GM21367 (cell line): ENCODE measurements at regions not wholly inside any gene's neighbourhood (a gene's known extent, or its start where the extent isn't known, plus 50 kb on each side); places are given as distances from the start of the nearest gene placed in this dataset.
"Not testable (repeated sequence)": the region's sequence is repeated elsewhere in the genome, so short reads cannot be mapped to it uniquely, and the experiment has no call there.

Experiments used
- ATAC-seq: cut with Tn5 transposase; IDR thresholded peaks from one replicate; pipeline ENCODE4 v1.9.1; 2021; ENCODE audit not compliant: unreplicated experiment

- ATAC-seq, result no peak
Observed at GRCh38 chr18:75860166-75860565, 432.7 kb upstream of the SMIM21 start.

GRCh38 chr18:75859533-75859932 is 432.0 kb upstream of the SMIM21 start:
- ATAC-seq, result no peak

GRCh38 chr18:75858754-75859153 is 431.3 kb upstream of the SMIM21 start:
- ATAC-seq, result no peak

GRCh38 chr18:75857558-75857957 is 430.1 kb upstream of the SMIM21 start:
- no peak for ATAC-seq

DNA sequence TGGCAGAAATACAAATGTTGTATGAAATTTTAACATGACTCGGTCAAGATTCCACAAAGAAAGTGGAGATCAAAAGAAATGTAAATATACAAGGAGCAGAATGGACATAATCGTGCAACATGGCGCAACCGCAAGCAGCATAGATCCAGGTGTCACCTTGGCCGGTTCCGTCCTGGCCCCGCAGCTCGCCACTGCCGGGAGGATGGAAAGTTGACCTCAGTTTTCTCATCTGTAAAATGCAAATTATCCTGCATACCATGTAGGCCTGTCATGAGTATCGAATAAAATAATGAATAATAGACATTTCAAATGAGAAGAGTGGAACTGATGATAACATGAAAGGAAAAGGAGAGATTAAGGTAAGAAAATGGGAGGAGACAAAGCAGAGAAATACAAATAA is 427.3 kb upstream of the SMIM21 start:
- ATAC-seq, result no peak

DNA sequence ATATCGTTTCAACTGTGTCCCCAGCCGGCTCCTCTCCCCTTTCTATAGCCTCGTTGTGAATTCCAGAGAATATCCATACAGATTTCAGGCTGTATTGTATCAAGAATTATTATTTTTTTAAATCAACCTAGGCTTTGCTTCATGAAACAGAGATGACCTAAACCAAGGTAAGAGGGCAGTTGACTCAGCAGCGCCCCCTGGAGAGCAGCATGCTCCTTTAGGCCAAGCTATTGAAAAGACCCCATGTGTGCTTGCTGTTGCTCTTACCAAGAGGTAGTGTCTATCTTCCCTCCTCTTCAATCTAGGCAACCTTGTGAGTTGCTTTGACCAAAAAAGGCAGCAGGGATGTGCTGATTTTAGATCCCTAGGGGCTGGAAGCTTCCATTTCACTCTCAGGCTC is 426.7 kb upstream of the SMIM21 start:
- ATAC-seq, result no peak

- no peak for ATAC-seq
Observed at GRCh38 chr18:75846321-75846720, 418.8 kb upstream of the SMIM21 start.

DNA sequence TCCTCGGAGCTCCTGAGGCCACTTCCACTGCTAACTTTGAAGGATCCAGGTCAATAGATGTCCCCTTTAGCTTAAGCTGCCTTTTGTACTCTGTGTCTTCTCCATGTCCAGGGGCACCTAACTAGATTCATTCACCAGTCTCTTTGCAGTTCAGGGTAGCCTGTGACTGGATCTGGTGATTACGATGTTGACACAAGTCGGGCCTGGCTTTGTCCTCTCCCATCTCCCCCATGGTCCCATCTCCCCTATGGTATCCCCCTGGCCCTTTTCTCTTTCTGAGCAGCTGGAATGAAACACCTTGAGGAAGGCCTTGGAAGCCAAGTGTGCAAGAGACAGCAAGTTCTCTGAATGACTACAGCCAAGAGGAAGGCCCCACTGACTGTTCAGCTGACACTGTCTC is 417.9 kb upstream of the SMIM21 start:
- no peak for ATAC-seq

- no peak for ATAC-seq
Observed at GRCh38 chr18:75844146-75844545, 416.6 kb upstream of the SMIM21 start.

GRCh38 chr18:75840131-75840530 is 412.6 kb upstream of the SMIM21 start:
- ATAC-seq, result no peak

GRCh38 chr18:75839686-75840085 is 412.2 kb upstream of the SMIM21 start:
- ATAC-seq, result not testable (repeated sequence)

DNA sequence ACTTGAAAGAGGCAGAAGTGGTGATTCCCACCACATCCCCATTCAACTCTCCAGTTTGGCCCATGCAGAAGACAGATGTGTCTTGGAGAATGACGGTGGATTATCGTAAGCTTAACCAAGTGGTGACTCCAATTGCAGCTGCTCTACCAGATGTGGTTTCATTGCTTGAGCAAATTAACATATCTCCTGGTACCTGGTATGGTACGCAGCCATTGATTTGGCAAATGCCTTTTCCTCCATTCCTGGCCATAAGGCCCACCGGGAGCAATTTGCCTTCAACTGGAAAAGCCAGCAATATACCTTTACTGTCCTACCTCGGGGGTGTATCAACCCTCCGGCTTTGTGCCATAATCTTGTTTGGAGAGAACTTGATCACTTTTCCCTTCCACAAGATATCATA is 411.5 kb upstream of the SMIM21 start:
- no peak for ATAC-seq

DNA sequence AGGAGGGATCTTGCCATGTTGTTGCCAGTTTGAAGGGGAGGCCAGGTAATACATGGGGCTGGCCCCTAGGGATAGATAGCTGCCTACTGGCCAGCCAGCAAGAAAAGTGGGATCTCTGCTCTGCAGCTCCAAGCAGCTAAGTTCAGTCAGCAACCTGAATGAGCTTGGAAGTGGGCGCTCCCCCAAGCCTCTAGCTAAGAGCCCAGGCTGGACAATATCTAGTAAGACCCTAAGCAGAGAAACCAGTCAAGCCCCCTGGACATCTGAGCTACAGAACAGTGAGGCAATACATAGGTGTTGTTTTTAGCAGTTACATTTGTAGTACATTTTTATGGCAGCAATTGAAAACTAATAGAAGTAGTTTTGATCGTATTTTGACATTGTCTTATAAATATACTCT is 409.8 kb upstream of the SMIM21 start:
- no peak for ATAC-seq

- ATAC-seq, result no peak
Observed at GRCh38 chr18:75836516-75836915, 409.0 kb upstream of the SMIM21 start.

GRCh38 chr18:75831960-75832359 is 404.5 kb upstream of the SMIM21 start:
- no peak for ATAC-seq

DNA sequence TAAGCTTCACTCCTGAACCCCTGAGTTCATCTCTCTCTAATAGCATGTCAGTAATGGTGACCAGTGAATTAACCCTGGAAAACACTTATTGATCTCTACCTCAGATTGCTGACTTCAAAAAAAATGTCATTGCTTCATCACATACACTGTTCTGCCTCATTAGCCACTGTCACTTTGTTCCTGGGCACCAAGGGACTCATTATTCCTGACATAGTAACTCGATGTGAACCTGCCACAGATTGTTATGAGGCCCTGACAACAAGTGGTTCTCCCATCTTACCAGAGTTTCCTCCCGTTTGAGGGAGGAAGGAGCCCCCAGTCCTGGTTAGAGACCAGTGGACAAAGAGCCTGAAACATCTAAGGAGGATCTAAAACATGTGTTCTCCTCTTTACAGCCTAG is 403.3 kb upstream of the SMIM21 start:
- ATAC-seq, result no peak

- ATAC-seq, result no peak
Observed at GRCh38 chr18:75829091-75829490, 401.6 kb upstream of the SMIM21 start.

DNA sequence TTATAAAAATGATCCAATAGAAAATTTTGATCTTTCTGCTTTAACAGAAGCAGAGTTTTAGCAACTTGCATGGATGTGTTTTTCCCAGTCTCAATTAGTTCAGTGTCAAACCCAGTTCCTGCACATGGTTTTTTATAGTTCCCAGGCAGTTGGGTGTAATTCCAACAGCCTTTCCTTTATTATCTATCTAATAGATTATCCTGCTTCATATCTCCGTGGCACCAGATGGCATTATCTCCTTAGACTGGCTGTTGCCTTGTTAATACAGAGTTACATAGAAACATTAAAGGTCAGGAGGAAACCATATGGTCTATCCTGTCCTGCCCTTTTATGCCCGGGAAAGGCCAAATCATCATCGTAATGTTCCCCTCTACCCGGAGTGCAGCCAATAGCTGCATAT is 400.9 kb upstream of the SMIM21 start:
- ATAC-seq, result no peak

- no peak for ATAC-seq
Observed at GRCh38 chr18:75827751-75828287, 400.3 kb upstream of the SMIM21 start.

DNA sequence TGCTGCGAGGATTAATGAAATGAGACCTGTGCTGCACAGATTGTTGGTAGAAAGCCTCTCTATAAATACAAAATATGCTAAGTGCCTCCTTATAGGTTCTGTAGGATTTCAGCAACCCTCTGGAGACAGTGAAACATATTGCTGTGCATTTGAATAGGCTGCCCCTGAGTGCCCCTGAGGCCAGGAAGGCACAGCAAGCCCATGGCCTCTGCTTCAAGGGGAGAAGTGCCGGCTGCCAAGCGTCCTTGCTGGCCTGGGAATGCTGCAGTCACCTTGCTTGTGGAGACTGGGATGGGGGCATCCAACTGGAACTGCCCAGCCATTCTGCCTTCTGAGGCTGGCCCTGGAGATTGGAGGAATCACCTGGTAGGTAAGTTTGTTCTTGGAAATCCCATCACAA is 397.2 kb upstream of the SMIM21 start:
- no peak for ATAC-seq

- no peak for ATAC-seq
Observed at GRCh38 chr18:75823471-75823870, 396.0 kb upstream of the SMIM21 start.

GRCh38 chr18:75818383-75818782 is 390.9 kb upstream of the SMIM21 start:
- ATAC-seq, result no peak

GRCh38 chr18:75815767-75816166 is 388.3 kb upstream of the SMIM21 start:
- no peak for ATAC-seq

DNA sequence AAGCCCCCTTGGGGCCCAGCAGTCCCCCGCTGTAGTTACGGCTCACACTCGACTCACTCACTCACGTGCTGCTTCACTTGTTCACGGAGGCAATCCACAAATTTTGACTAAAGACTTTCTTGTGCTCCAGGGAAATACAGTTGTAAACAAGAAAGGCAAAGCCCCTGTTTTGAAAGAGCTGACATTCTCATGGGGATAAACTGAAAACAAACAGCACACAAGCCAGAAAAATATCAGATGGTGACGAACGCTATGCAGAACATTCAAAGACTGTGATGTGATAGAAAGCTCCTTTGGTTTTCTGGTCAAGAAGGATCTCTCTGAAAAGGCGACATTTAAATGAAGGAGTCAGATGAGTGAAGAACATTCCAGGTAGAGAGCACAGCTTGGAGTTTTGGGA is 385.3 kb upstream of the SMIM21 start:
- ATAC-seq, result no peak
